T-helper 17 cell (primary cell): ENCODE measurements at regions not wholly inside any gene's neighbourhood (a gene's known extent, or its start where the extent isn't known, plus 50 kb on each side); places are given as distances from the start of the nearest gene placed in this dataset.

Experiments used
- ATAC-seq: fragments of 150-1000 bp; cut with Tn5 transposase; 2 replicates; pipeline ENCODE4 v1.10.0; 2021; ENCODE audit warnings: mild to moderate bottlenecking, moderate library complexity
- DNase-seq, 3 donors: peaks; one replicate each; pipeline versions ENCODE4 v3.0.0 to v3.0.0-alpha.2; 2020 to 2021
- H3K9me3 ChIP-seq: one replicate; pipeline ENCODE4 v1.7.0; 2013; ENCODE audit warnings: low read length, mild to moderate bottlenecking; ENCODE audit not compliant: control insufficient read depth, poor library complexity, severe bottlenecking
- H3K27ac Mint-ChIP-seq: one replicate; pipeline ENCODE4 v1.8.0; 2022; ENCODE audit warnings: mild to moderate bottlenecking, moderate library complexity, mixed read lengths
- H3K27me3 Mint-ChIP-seq: one replicate; pipeline ENCODE4 v1.8.0; 2022; ENCODE audit warnings: mixed read lengths
- H3K36me3 Mint-ChIP-seq: one replicate; pipeline ENCODE4 v1.8.0; 2022; ENCODE audit warnings: low read depth, mixed read lengths
- H3K4me1 Mint-ChIP-seq: one replicate; pipeline ENCODE4 v1.8.0; 2022; ENCODE audit warnings: mild to moderate bottlenecking, mixed read lengths
- H3K4me3 Mint-ChIP-seq: one replicate; pipeline ENCODE4 v1.8.0; 2022; ENCODE audit warnings: mild to moderate bottlenecking, moderate library complexity, mixed read lengths

GRCh38 chr4:187426511-187426910, 569.1 kb upstream of the ZFP42 start:
- Mint-ChIP-seq H3K27me3 (no peaks in the 10 kb centered on the region), H3K4me3 (no peak overlapping the region), H3K27ac (no peak overlapping the region), H3K36me3 (no peaks in the 10 kb centered on the region), H3K4me1 (no peaks in the 10 kb centered on the region)
- DNase-seq (no peak), ATAC-seq (no peak)
- no peaks in the 10 kb centered on the region for H3K9me3 ChIP-seq

GRCh38 chr4:187432310-187432709, 563.3 kb upstream of the ZFP42 start:
- ATAC-seq (no peak), DNase-seq (no peak)
- Mint-ChIP-seq H3K4me3 (no peak overlapping the region), H3K27me3 (no peaks in the 10 kb centered on the region), H3K27ac (no peak overlapping the region), H3K4me1 (no peaks in the 10 kb centered on the region), H3K36me3 (no peaks in the 10 kb centered on the region)
- H3K9me3 ChIP-seq: no peaks in the 10 kb centered on the region

GRCh38 chr4:187433141-187433540, 562.4 kb upstream of the ZFP42 start:
- DNase-seq (no peak), ATAC-seq (no peak)
- no peak overlapping the region for H3K4me3 Mint-ChIP-seq
- H3K4me1 Mint-ChIP-seq: no peaks in the 10 kb centered on the region
- H3K36me3 Mint-ChIP-seq: no peaks in the 10 kb centered on the region
- H3K9me3 ChIP-seq: no peaks in the 10 kb centered on the region
- H3K27ac Mint-ChIP-seq: no peak overlapping the region
- H3K27me3 Mint-ChIP-seq: no peaks in the 10 kb centered on the region

GRCh38 chr4:187436251-187436650, 559.3 kb upstream of the ZFP42 start:
- DNase-seq: no peak
- no peak overlapping the region for H3K27ac Mint-ChIP-seq
- no peaks in the 10 kb centered on the region for H3K36me3 Mint-ChIP-seq
- H3K4me3 Mint-ChIP-seq: no peak overlapping the region
- no peak for ATAC-seq
- H3K9me3 ChIP-seq: no peaks in the 10 kb centered on the region
- H3K4me1 Mint-ChIP-seq: no peaks in the 10 kb centered on the region
- H3K27me3 Mint-ChIP-seq: no peaks in the 10 kb centered on the region

- ATAC-seq: no peak
- no peak for DNase-seq
- no peaks in the 10 kb centered on the region for H3K4me1 Mint-ChIP-seq
- no peaks in the 10 kb centered on the region for H3K9me3 ChIP-seq
- no peak overlapping the region for H3K4me3 Mint-ChIP-seq
- H3K27me3 Mint-ChIP-seq: no peaks in the 10 kb centered on the region
- H3K27ac Mint-ChIP-seq: no peak overlapping the region
- H3K36me3 Mint-ChIP-seq: no peaks in the 10 kb centered on the region
Observed at GRCh38 chr4:187444061-187444460, 551.5 kb upstream of the ZFP42 start.

GRCh38 chr4:187449702-187450101, 545.9 kb upstream of the ZFP42 start:
- H3K4me3 Mint-ChIP-seq: no peak overlapping the region
- ATAC-seq (no peak), DNase-seq (no peak)
- H3K36me3 Mint-ChIP-seq: no peaks in the 10 kb centered on the region
- no peaks in the 10 kb centered on the region for H3K27me3 Mint-ChIP-seq
- no peak overlapping the region for H3K27ac Mint-ChIP-seq
- H3K9me3 ChIP-seq: no peaks in the 10 kb centered on the region
- no peaks in the 10 kb centered on the region for H3K4me1 Mint-ChIP-seq

- DNase-seq (no peak), ATAC-seq (no peak)
- no peaks in the 10 kb centered on the region for H3K9me3 ChIP-seq
- Mint-ChIP-seq H3K27ac (no peak overlapping the region), H3K36me3 (no peaks in the 10 kb centered on the region), H3K27me3 (no peaks in the 10 kb centered on the region), H3K4me3 (no peak overlapping the region), H3K4me1 (no peaks in the 10 kb centered on the region)
Observed at GRCh38 chr4:187451776-187452175, 543.8 kb upstream of the ZFP42 start.

- Mint-ChIP-seq H3K36me3 (no peaks in the 10 kb centered on the region), H3K27me3 (no peaks in the 10 kb centered on the region), H3K4me3 (no peak overlapping the region), H3K4me1 (no peaks in the 10 kb centered on the region), H3K27ac (no peak overlapping the region)
- H3K9me3 ChIP-seq: no peaks in the 10 kb centered on the region
- DNase-seq (no peak), ATAC-seq (no peak)
Observed at GRCh38 chr4:187460016-187460415, 535.6 kb upstream of the ZFP42 start.

GRCh38 chr4:187464573-187464972, 531.0 kb upstream of the ZFP42 start:
- H3K36me3 Mint-ChIP-seq: no peaks in the 10 kb centered on the region
- H3K9me3 ChIP-seq: no peaks in the 10 kb centered on the region
- ATAC-seq (no peak), DNase-seq (no peak)
- H3K27ac Mint-ChIP-seq: no peak overlapping the region
- H3K27me3 Mint-ChIP-seq: no peaks in the 10 kb centered on the region
- H3K4me3 Mint-ChIP-seq: no peak overlapping the region
- no peaks in the 10 kb centered on the region for H3K4me1 Mint-ChIP-seq

- no peak overlapping the region for H3K4me3 Mint-ChIP-seq
- ATAC-seq: no peak
- H3K4me1 Mint-ChIP-seq: no peaks in the 10 kb centered on the region
- no peaks in the 10 kb centered on the region for H3K36me3 Mint-ChIP-seq
- no peak overlapping the region for H3K27ac Mint-ChIP-seq
- DNase-seq: no peak
- H3K27me3 Mint-ChIP-seq: no peaks in the 10 kb centered on the region
- H3K9me3 ChIP-seq: no peaks in the 10 kb centered on the region
Observed at GRCh38 chr4:187467224-187467623, 528.3 kb upstream of the ZFP42 start.

GRCh38 chr4:187469627-187470026, 525.9 kb upstream of the ZFP42 start:
- Mint-ChIP-seq H3K27ac (no peak overlapping the region), H3K4me3 (no peak overlapping the region), H3K27me3 (no peaks in the 10 kb centered on the region), H3K4me1 (no peaks in the 10 kb centered on the region), H3K36me3 (no peaks in the 10 kb centered on the region)
- H3K9me3 ChIP-seq: no peaks in the 10 kb centered on the region
- DNase-seq (no peak), ATAC-seq (no peak)

- no peaks in the 10 kb centered on the region for H3K27me3 Mint-ChIP-seq
- ATAC-seq: no peak
Observed at GRCh38 chr4:187470061-187470460, 525.5 kb upstream of the ZFP42 start.

GRCh38 chr4:187474238-187474637, 521.3 kb upstream of the ZFP42 start:
- no peaks in the 10 kb centered on the region for H3K36me3 Mint-ChIP-seq
- no peaks in the 10 kb centered on the region for H3K9me3 ChIP-seq
- H3K4me1 Mint-ChIP-seq: no peaks in the 10 kb centered on the region
- DNase-seq (no peak), ATAC-seq (no peak)
- no peak overlapping the region for H3K27ac Mint-ChIP-seq
- H3K4me3 Mint-ChIP-seq: no peak overlapping the region
- no peaks in the 10 kb centered on the region for H3K27me3 Mint-ChIP-seq

More at GRCh38 chr4:187470061-187470460, 525.5 kb upstream of the ZFP42 start:
- Mint-ChIP-seq H3K27ac (no peak overlapping the region), H3K4me1 (no peaks in the 10 kb centered on the region), H3K4me3 (no peak overlapping the region), H3K36me3 (no peaks in the 10 kb centered on the region)
- H3K9me3 ChIP-seq: no peaks in the 10 kb centered on the region
- no peak for DNase-seq

- Mint-ChIP-seq H3K4me3 (no peak overlapping the region), H3K4me1 (no peaks in the 10 kb centered on the region), H3K36me3 (no peaks in the 10 kb centered on the region), H3K27ac (no peak overlapping the region), H3K27me3 (no peaks in the 10 kb centered on the region)
- H3K9me3 ChIP-seq: no peaks in the 10 kb centered on the region
- DNase-seq: no peak
- no peak for ATAC-seq
Observed at GRCh38 chr4:187475901-187476300, 519.7 kb upstream of the ZFP42 start.

- H3K4me1 Mint-ChIP-seq: no peaks in the 10 kb centered on the region
- no peak for ATAC-seq
Observed at GRCh38 chr4:187477224-187477623, 518.3 kb upstream of the ZFP42 start.

More at GRCh38 chr4:187477224-187477623, 518.3 kb upstream of the ZFP42 start:
- Mint-ChIP-seq H3K27me3 (no peaks in the 10 kb centered on the region), H3K36me3 (no peaks in the 10 kb centered on the region), H3K4me3 (no peak overlapping the region), H3K27ac (no peak overlapping the region)
- no peaks in the 10 kb centered on the region for H3K9me3 ChIP-seq
- DNase-seq: no peak
